ENCODE measurements at regions not wholly inside any gene's neighbourhood (a gene's known extent, or its start where the extent isn't known, plus 50 kb on each side); places are given as distances from the start of the nearest gene placed in this dataset.

DNA sequence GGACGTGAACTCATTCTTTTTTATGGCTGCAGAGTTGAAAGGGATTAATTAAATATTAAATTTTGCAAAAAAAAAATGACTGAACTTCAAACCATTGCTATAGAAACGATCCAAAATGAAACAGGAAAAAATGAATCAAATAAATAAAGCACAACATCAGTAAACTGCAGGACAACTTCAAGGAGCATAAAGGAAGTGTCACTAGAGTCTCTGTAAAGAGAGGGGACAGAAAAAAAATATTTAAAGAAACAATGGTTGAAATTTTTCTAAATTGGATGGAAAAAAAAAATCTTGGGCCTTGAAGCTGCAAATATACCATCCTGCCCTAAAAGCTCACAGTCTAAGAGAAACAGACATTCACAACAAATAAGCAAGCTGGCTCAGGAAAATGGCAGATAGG, 339.3 kb upstream of the INTU start:
- no peak overlapping the region for H3K4me3 ChIP-seq (ENCODE audit: low read depth in 1 of 2, low read length in 2 of 2)

DNA sequence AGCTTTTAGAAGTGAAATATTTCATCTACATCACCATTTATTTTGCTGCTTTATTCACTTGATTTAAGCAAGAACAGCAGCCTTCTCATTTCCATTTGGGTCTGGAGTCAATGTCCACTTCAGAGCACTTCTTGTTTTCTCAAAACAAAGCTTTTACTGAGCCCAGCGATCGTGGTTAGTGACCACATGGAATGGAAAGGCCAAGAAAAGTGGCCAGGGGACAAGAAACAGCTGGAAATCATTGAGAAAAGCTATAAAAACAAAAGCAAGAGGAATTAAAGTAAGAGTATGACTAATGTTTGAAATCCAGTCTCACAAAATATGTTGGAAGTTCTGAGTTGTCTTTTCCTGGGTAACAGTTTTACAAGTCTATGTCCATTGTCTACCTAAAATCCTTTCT, 328.4 kb upstream of the INTU start:
- H3K79me2 ChIP-seq (ENCODE audit: insufficient read depth, low read length), result no peaks in the 10 kb centered on the region
- H3K9ac ChIP-seq (ENCODE audit: low read depth, low read length), result no peak overlapping the region
- no peak overlapping the region for H3K4me2 ChIP-seq (ENCODE audit: insufficient read depth, low read length)
- H4K20me1 ChIP-seq (ENCODE audit: insufficient read depth, low read length), result no peaks in the 10 kb centered on the region
- TF ChIP-seq, protein P1, sequence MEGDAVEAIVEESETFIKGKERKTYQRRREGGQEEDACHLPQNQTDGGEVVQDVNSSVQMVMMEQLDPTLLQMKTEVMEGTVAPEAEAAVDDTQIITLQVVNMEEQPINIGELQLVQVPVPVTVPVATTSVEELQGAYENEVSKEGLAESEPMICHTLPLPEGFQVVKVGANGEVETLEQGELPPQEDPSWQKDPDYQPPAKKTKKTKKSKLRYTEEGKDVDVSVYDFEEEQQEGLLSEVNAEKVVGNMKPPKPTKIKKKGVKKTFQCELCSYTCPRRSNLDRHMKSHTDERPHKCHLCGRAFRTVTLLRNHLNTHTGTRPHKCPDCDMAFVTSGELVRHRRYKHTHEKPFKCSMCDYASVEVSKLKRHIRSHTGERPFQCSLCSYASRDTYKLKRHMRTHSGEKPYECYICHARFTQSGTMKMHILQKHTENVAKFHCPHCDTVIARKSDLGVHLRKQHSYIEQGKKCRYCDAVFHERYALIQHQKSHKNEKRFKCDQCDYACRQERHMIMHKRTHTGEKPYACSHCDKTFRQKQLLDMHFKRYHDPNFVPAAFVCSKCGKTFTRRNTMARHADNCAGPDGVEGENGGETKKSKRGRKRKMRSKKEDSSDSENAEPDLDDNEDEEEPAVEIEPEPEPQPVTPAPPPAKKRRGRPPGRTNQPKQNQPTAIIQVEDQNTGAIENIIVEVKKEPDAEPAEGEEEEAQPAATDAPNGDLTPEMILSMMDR (IDR thresholded peaks at IDR 0.05; ENCODE audit: borderline replicate concordance, extremely low read depth, low read length, poor library complexity, severe bottlenecking), result no peak
- TF ChIP-seq EZH2 (IDR thresholded peaks at IDR 0.05; ENCODE audit: borderline replicate concordance, low read depth, low read length, severe bottlenecking), result no peak
- H2AFZ ChIP-seq (ENCODE audit: low read depth, low read length), result no peak overlapping the region
- no peaks in the 10 kb centered on the region for H3K27me3 ChIP-seq (ENCODE audit: insufficient read depth, low read length, poor library complexity)
- ATAC-seq (ENCODE audit: insufficient read depth, low read depth) (no peak), DNase-seq (no peak)
- H3K27ac ChIP-seq (ENCODE audit: low read length), result no peak overlapping the region
- no peaks in the 10 kb centered on the region for H3K9me3 ChIP-seq (ENCODE audit: insufficient read depth, low read length, severe bottlenecking)
- no peaks in the 10 kb centered on the region for H3K36me3 ChIP-seq (ENCODE audit: insufficient read depth, low read length)
- no peaks in the 10 kb centered on the region for H3K4me1 ChIP-seq (ENCODE audit: insufficient read depth, low read length)
- H3K4me3 ChIP-seq (ENCODE audit: low read depth in 1 of 2, low read length in 2 of 2), result no peak overlapping the region

More for the DNA sequence above, 339.3 kb upstream of the INTU start:
- H3K27me3 ChIP-seq (ENCODE audit: insufficient read depth, low read length, poor library complexity), result no peaks in the 10 kb centered on the region
- TF ChIP-seq EZH2 (IDR thresholded peaks at IDR 0.05; ENCODE audit: borderline replicate concordance, low read depth, low read length, severe bottlenecking), result no peak
- TF ChIP-seq, protein P1 (IDR thresholded peaks at IDR 0.05; ENCODE audit: borderline replicate concordance, extremely low read depth, low read length, poor library complexity, severe bottlenecking), result no peak
- H3K9me3 ChIP-seq (ENCODE audit: insufficient read depth, low read length, severe bottlenecking), result peaks cover 9% of the 10 kb centered on the region
- no peaks in the 10 kb centered on the region for H3K79me2 ChIP-seq (ENCODE audit: insufficient read depth, low read length)
- DNase-seq (no peak), ATAC-seq (ENCODE audit: insufficient read depth, low read depth) (no peak)
- no peaks in the 10 kb centered on the region for H4K20me1 ChIP-seq (ENCODE audit: insufficient read depth, low read length)
- H3K4me1 ChIP-seq (ENCODE audit: insufficient read depth, low read length), result no peaks in the 10 kb centered on the region
- H3K9ac ChIP-seq (ENCODE audit: low read depth, low read length), result no peak overlapping the region
- H3K27ac ChIP-seq (ENCODE audit: low read length), result no peak overlapping the region
- H2AFZ ChIP-seq (ENCODE audit: low read depth, low read length), result no peak overlapping the region
- H3K36me3 ChIP-seq (ENCODE audit: insufficient read depth, low read length), result no peaks in the 10 kb centered on the region
- H3K4me2 ChIP-seq (ENCODE audit: insufficient read depth, low read length), result no peak overlapping the region

DNA sequence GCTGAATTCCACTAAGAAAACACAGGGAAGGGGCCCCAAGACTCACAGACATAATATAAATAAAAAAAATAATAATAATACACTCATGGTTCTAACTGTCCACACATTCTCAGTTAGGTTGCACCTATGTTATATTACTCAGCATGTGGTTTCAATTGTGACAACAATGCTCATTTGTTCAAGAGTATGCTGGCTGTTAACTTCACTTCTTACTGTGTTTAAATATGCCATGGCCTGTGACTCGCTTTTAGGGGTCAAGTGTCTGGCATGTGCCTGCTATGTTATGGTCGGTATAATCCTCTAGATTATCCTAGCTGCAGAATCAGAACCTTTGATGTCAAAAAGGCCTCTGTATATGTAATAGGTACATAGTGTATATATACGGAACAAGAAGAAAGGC, 324.8 kb upstream of the INTU start:
- Histone ChIP-seq H3K9me3 (ENCODE audit: insufficient read depth, low read length, severe bottlenecking) (no peaks in the 10 kb centered on the region), H4K20me1 (ENCODE audit: insufficient read depth, low read length) (no peaks in the 10 kb centered on the region), H3K27me3 (ENCODE audit: insufficient read depth, low read length, poor library complexity) (no peaks in the 10 kb centered on the region), H3K4me2 (ENCODE audit: insufficient read depth, low read length) (no peak overlapping the region), H3K9ac (ENCODE audit: low read depth, low read length) (no peak overlapping the region), H2AFZ (ENCODE audit: low read depth, low read length) (no peak overlapping the region), H3K36me3 (ENCODE audit: insufficient read depth, low read length) (no peaks in the 10 kb centered on the region), H3K4me1 (ENCODE audit: insufficient read depth, low read length) (no peaks in the 10 kb centered on the region), H3K27ac (ENCODE audit: low read length) (no peak overlapping the region), H3K79me2 (ENCODE audit: insufficient read depth, low read length) (no peaks in the 10 kb centered on the region), H3K4me3 (ENCODE audit: low read depth in 1 of 2, low read length in 2 of 2) (no peak overlapping the region)
- ATAC-seq (ENCODE audit: insufficient read depth, low read depth) (no peak), DNase-seq (no peak)
- TF ChIP-seq EZH2 (IDR thresholded peaks at IDR 0.05; ENCODE audit: borderline replicate concordance, low read depth, low read length, severe bottlenecking), result no peak
- TF ChIP-seq, protein P1 (IDR thresholded peaks at IDR 0.05; ENCODE audit: borderline replicate concordance, extremely low read depth, low read length, poor library complexity, severe bottlenecking), result no peak
